ENCODE measurements at regions not wholly inside any gene's neighbourhood (a gene's known extent, or its start where the extent isn't known, plus 50 kb on each side); places are given as distances from the start of the nearest gene placed in this dataset.

DNA sequence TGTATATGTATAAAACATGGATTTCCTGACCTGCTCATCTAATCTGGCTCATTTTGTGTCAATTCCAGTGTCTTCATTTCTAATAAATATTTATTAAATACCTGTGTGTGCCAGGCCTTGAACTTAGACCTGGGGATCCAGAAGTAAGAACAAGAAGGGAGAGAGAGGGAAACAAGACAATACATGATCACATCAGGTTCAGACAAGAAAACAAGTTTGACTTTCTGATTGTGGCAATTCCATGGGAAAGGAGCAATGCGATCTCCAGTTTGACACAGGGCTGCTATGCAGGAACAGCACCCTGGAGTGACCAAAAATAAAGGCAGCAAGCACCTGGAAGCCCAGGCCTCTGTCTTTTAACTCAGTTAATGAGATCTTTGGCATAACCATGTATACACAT is 198.1 kb upstream of the ACTBL2 start:
- H3K9me3 ChIP-seq = no peaks in the 10 kb centered on the region
- 85 to 94% (median 91%) methylated on average over 1 of the region's 1 CpG for WGBS, 5 donors
- intact Hi-C loops (cut with DNase I; ENCODE audit: low total_unique reads) = no loop called here

DNA sequence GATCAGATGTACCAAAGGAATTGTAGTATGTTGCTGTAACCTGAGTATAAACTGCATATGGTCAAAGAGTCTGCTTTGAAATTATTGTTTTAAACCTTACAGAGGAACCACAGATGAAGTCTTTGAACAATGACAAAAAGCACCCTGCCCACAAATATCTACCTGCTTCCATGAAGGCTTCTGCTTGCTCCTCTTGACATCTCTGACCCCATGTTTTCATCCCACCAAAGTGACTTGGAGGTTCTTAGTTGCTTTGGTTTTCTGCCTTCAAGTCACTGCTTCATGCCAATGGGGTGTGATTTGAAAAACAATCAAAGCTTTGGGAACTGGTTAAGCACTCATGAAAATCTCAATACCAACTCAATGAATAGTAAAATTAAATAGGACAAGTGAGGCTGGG is 194.6 kb upstream of the ACTBL2 start:
- H3K4me1 ChIP-seq = no peaks in the 10 kb centered on the region
- H3K9me3 ChIP-seq = no peaks in the 10 kb centered on the region
- H3K27me3 ChIP-seq = no peaks in the 10 kb centered on the region
- intact Hi-C loops (cut with DNase I; ENCODE audit: low total_unique reads) = no loop called here
- TF ChIP-seq EP300 (IDR thresholded peaks at IDR 0.05) (no peak), POLR2A (IDR thresholded peaks at IDR 0.05) (no peak), POLR2AphosphoS5 (IDR thresholded peaks at IDR 0.05) (no peak)
- TF ChIP-seq, protein P1, sequence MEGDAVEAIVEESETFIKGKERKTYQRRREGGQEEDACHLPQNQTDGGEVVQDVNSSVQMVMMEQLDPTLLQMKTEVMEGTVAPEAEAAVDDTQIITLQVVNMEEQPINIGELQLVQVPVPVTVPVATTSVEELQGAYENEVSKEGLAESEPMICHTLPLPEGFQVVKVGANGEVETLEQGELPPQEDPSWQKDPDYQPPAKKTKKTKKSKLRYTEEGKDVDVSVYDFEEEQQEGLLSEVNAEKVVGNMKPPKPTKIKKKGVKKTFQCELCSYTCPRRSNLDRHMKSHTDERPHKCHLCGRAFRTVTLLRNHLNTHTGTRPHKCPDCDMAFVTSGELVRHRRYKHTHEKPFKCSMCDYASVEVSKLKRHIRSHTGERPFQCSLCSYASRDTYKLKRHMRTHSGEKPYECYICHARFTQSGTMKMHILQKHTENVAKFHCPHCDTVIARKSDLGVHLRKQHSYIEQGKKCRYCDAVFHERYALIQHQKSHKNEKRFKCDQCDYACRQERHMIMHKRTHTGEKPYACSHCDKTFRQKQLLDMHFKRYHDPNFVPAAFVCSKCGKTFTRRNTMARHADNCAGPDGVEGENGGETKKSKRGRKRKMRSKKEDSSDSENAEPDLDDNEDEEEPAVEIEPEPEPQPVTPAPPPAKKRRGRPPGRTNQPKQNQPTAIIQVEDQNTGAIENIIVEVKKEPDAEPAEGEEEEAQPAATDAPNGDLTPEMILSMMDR (IDR thresholded peaks at IDR 0.05) = no peak
- H3K27ac ChIP-seq = no peak overlapping the region
- no peak overlapping the region for H3K4me3 ChIP-seq
- H3K36me3 ChIP-seq = no peaks in the 10 kb centered on the region
- DNase-seq = no peak

More for the DNA sequence above, 198.1 kb upstream of the ACTBL2 start:
- Histone ChIP-seq H3K27me3 (no peaks in the 10 kb centered on the region), H3K27ac (no peak overlapping the region), H3K36me3 (no peaks in the 10 kb centered on the region), H3K4me1 (no peaks in the 10 kb centered on the region), H3K4me3 (no peak overlapping the region)
- TF ChIP-seq POLR2AphosphoS5 (IDR thresholded peaks at IDR 0.05) (no peak), EP300 (IDR thresholded peaks at IDR 0.05) (no peak), POLR2A (IDR thresholded peaks at IDR 0.05) (no peak)
- TF ChIP-seq, protein P1 (IDR thresholded peaks at IDR 0.05) = no peak
- no peak for DNase-seq

DNA sequence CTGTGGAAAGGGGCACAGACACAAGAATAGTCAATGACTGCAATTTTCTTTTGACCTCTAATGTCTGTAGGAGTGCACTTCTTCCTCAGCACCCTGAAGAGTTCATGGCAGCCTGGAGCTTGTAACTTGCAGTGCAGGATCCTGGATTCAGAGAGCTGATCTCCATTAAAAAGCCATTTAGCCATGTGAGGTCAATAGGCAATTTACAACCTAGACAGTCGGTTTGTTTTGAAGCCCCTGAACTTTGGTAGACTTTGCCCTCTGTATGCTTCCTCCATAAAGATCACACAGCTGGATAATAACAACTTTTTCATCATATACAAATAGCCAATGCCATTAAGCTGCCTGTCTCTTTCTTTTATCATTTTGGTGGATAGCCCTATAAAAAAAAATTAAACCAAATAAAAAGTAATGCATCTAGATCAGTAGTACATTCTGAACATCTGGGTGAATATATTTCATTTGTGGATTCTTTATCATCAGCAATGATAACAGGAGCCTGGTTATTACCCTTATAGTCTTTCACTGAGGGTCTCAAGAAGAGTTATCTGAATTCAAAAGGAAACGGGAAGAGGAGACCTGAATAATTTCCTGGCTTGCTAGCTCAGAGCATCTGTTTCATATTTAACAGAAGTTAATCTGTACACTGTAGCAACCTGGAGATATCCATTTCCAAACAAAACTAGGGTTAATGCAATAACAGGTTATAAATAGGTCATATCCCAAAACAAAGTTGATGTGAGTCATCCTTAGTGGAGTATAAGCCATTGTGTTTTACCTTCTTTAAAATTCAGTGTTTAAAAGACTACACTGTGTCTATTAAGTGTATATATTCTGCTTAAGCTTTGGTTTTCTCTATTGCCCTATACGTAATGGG is 193.8 kb upstream of the ACTBL2 start:
- no peak for TF ChIP-seq EP300 (IDR thresholded peaks at IDR 0.05)
- TF ChIP-seq, protein P1 (IDR thresholded peaks at IDR 0.05) = no peak
- TF ChIP-seq POLR2AphosphoS5 (IDR thresholded peaks at IDR 0.05) = no peak
- TF ChIP-seq POLR2A (IDR thresholded peaks at IDR 0.05) = no peak
- intact Hi-C loops (cut with DNase I; ENCODE audit: low total_unique reads) = no loop called here
- no peaks in the 10 kb centered on the region for H3K27me3 ChIP-seq
- H3K4me3 ChIP-seq = no peak overlapping the region
- WGBS, 5 donors = 72 to 84% (median 74%) methylated on average over 3 of the region's 3 CpGs
- no peaks in the 10 kb centered on the region for H3K9me3 ChIP-seq
- H3K4me1 ChIP-seq = no peaks in the 10 kb centered on the region
- H3K27ac ChIP-seq = no peak overlapping the region
- no peaks in the 10 kb centered on the region for H3K36me3 ChIP-seq
- no peak for DNase-seq

DNA sequence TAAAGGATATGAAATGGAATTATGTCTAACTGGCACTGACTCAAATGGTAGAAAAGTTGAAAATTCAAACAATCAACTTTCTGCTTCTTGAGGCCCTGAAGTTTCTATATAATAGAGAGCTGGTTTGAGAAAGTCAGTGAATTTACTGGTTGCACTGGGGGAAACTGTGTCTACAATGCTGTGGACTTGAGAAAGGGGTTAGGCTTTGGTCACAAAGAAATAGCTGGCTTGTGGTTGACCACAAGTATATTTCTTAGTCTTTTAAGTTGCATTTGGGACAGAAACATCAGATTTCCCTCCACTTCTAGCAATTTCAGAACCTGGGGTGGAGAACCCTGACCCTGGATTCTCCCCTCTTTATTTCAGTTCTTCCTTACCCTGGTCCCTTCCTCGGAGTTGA is 192.6 kb upstream of the ACTBL2 start:
- intact Hi-C loops (cut with DNase I; ENCODE audit: low total_unique reads) = no loop called here
- H3K36me3 ChIP-seq = no peaks in the 10 kb centered on the region
- no peaks in the 10 kb centered on the region for H3K4me1 ChIP-seq
- no peak overlapping the region for H3K4me3 ChIP-seq
- H3K9me3 ChIP-seq = no peaks in the 10 kb centered on the region
- H3K27me3 ChIP-seq = no peaks in the 10 kb centered on the region
- no peak for DNase-seq
- WGBS, 5 donors = 70 to 100% (median 85%) methylated on average over 1 of the region's 1 CpG
- H3K27ac ChIP-seq = no peak overlapping the region
- TF ChIP-seq POLR2AphosphoS5 (IDR thresholded peaks at IDR 0.05) = no peak
- no peak for TF ChIP-seq EP300 (IDR thresholded peaks at IDR 0.05)
- TF ChIP-seq, protein P1 (IDR thresholded peaks at IDR 0.05) = no peak
- no peak for TF ChIP-seq POLR2A (IDR thresholded peaks at IDR 0.05)

Measured in stomach (tissue), 8 donors.